ENCODE measurements at regions not wholly inside any gene's neighbourhood (a gene's known extent, or its start where the extent isn't known, plus 50 kb on each side); places are given as distances from the start of the nearest gene placed in this dataset.
A peak's percentile ranks its signal among the peaks of the same experiment; 100 is the strongest.

GRCh38 chr15:70274255-70274880, 176.7 kb upstream of the TLE3 start:
- Histone ChIP-seq H3K9me3 (no peaks in the 10 kb centered on the region), H3K27ac (no peak overlapping the region), H3K27me3 (no peaks in the 10 kb centered on the region), H3K36me3 (no peaks in the 10 kb centered on the region), H3K4me3 (no peak overlapping the region), H3K4me1 (no peaks in the 10 kb centered on the region)
- no peak for TF ChIP-seq CTCF (IDR thresholded peaks at IDR 0.05)
- DNase-seq (peak in 1 of 6 donors; percentile 10), FAIRE-seq (no peak), ATAC-seq (no peak)
- intact Hi-C loops (cut with DNase I), result no loop called here
- 77 to 90% methylated on average over 3 of the region's 3 CpGs for WGBS, 2 donors

- intact Hi-C loops (cut with DNase I), result no loop called here
- Histone ChIP-seq H3K36me3 (no peaks in the 10 kb centered on the region), H3K9me3 (no peaks in the 10 kb centered on the region), H3K4me3 (no peak overlapping the region), H3K27ac (no peak overlapping the region), H3K27me3 (no peaks in the 10 kb centered on the region), H3K4me1 (no peaks in the 10 kb centered on the region)
- 78 to 91% methylated on average over 3 of the region's 3 CpGs for WGBS, 2 donors
- ATAC-seq (no peak), DNase-seq (no peak), FAIRE-seq (no peak)
- no peak for TF ChIP-seq CTCF (IDR thresholded peaks at IDR 0.05)
Observed at GRCh38 chr15:70273808-70274207, 176.1 kb upstream of the TLE3 start.

- no peak overlapping the region for H3K4me3 ChIP-seq
- WGBS, 2 donors, result 92 to 96% methylated on average over 10 of the region's 10 CpGs
- no peaks in the 10 kb centered on the region for H3K27me3 ChIP-seq
- H3K36me3 ChIP-seq, result no peaks in the 10 kb centered on the region
- DNase-seq (peak in 1 of 6 donors; percentile 30), ATAC-seq (no peak), FAIRE-seq (no peak)
- TF ChIP-seq CTCF (IDR thresholded peaks at IDR 0.05), result no peak
- no peak overlapping the region for H3K27ac ChIP-seq
- H3K9me3 ChIP-seq, result no peaks in the 10 kb centered on the region
- intact Hi-C loops (cut with DNase I), result no loop called here
- no peaks in the 10 kb centered on the region for H3K4me1 ChIP-seq
Observed at GRCh38 chr15:70272565-70273355, 175.0 kb upstream of the TLE3 start.

- Histone ChIP-seq H3K27ac (no peak overlapping the region), H3K9me3 (no peaks in the 10 kb centered on the region), H3K4me1 (no peaks in the 10 kb centered on the region), H3K4me3 (no peak overlapping the region), H3K27me3 (no peaks in the 10 kb centered on the region), H3K36me3 (no peaks in the 10 kb centered on the region)
- ATAC-seq (peak in 3 of 4 donors; percentile 58 to 70 (median 70)), FAIRE-seq (no peak), DNase-seq (no peak)
- 66 to 74% methylated on average over 3 of the region's 3 CpGs for WGBS, 2 donors
- no peak for TF ChIP-seq CTCF (IDR thresholded peaks at IDR 0.05)
- intact Hi-C loops (cut with DNase I), result no loop called here
Observed at GRCh38 chr15:70271422-70272088, 173.8 kb upstream of the TLE3 start.
